ENCODE measurements at regions not wholly inside any gene's neighbourhood (a gene's known extent, or its start where the extent isn't known, plus 50 kb on each side); places are given as distances from the start of the nearest gene placed in this dataset.
"Not testable (repeated sequence)": the region's sequence is repeated elsewhere in the genome, so short reads cannot be mapped to it uniquely, and the experiment has no call there.

DNA sequence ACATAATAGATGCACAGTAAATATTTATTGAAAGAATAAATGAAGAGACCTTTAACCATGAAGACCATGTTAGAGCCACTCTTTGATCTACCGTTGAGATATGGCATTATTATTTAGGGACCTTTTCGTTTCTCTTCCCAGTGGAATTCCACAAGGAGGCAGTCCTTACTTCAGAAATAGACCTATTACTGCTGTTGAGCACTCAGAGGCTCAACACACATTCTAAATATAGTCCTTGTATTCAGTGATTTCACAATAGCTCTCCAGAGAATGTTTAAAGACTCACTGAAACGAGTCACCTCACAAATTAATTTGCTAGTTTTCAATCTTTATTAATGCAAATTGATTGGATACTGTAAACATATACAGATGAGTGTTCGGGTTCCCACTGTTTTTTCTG is 603.8 kb downstream of the CDH8 start:
- no peak for DNase-seq (ENCODE audit: low read depth in 2 of 2)

DNA sequence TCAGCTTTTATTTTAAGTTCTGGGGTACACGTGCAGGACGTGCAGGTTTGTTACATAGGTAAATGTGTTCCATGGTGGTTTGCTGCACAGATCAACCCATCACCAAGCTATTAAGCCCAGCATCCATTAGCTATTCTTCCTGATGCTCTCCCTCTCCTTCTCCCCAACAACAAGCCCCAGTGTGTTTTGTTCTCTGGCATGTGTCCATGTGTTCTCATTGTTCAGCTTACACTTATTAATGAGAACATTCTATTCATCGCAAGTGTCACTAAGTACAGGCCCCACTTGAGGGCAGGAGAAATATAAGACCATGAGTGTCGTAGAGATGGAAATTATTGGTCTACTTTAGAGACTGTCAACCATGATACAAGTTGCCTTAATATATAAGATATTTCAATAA is 615.1 kb downstream of the CDH8 start:
- no peak for DNase-seq (ENCODE audit: low read depth in 2 of 2)

DNA sequence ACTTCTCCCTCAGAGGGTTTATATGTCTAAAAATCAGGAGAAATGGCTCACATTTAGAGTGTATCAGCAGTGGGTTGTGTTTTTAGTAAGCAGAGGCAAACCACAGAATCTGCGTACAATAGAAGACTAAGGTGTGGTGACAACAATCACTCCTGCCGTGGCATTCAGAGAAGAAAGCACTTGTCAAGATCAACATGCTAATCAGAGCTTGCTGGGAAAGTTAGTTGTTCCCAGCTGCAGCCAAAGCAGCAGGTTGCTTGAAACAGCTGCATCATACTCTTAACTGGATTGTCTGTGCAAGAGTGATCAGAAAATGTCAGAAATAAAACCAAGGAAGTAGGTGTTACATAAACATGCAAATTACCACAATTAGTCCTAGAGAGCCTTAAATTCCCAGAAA is 616.4 kb downstream of the CDH8 start:
- DNase-seq (ENCODE audit: low read depth in 2 of 2) = no peak

DNA sequence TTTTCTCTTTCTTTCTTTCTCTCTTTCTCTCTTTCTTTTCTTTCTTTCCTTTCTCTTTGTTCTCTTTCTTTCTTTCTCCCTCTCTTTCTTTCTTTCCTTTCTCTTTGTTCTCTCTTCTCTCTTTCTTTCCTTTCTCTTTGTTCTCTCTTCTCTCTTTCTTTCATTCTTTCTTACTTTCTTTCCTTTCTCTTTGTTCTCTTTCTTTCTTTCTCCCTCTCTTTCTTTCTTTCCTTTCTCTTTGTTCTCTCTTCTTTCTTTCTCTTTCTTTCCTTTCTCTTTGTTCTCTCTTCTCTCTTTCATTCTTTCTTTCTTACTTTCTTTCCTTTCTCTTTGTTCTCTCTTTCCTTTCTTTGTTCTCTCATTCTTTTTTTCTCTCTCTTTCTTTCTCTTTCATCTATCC is 617.4 kb downstream of the CDH8 start:
- not testable (repeated sequence) for DNase-seq (ENCODE audit: low read depth in 2 of 2)

DNA sequence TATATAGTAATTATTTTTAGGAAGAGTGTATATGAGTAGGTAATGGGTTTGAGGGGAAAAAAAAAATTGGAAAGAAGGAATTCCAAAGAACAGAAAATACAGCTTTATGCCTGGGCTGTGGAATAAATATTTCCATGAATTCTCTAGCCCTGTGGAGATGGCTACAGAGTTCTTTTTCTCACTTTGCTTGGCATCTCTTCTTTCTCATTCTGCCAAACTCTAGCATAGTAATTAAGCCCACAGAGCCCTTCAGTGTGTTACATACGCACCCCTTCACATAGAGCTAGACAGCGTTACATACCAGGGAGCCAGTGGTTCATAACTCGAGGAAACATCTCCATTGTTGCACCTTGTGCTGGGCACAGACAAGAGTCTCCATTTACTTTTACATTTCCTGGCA is 621.1 kb downstream of the CDH8 start:
- DNase-seq (ENCODE audit: low read depth in 2 of 2) = no peak

DNA sequence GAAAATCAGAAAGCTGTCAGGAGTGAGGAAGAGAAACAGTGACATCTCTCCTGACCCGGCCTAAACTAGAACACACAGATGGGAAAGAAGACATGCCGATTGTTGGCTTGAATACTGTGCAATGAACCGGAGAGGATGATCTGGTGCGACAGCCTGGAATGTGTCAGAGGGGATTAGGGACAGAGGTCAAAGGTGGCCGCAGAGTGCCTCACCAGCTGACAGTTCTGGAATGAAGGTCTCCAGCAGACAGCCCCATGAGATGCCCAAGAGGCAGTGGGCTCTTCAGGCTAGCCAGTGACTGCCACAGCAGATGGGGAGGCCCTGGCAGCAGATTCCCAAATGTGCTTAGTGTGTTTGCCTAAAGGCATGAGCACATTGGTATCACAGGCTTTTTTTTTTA is 623.2 kb downstream of the CDH8 start:
- DNase-seq (ENCODE audit: low read depth in 2 of 2) = no peak

DNA sequence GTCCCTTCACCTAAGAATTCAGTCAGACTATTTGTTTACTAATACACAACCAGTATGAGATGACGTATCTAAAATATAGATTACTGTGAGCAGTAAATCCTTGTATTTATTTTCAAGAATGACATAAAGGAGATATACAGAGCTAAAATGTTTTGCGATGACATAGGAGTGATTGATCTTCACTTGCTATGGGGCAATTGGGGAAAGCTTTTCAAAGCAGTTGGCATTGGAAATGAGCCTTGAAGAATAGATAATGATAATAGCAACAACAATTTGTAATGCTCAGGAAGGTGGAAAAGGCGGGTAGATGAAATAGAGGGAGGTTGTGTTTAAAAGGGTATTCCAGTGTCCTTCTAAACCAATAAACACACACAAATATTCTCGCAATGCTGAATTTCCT is 623.7 kb downstream of the CDH8 start:
- DNase-seq (ENCODE audit: low read depth in 2 of 2) = no peak

DNA sequence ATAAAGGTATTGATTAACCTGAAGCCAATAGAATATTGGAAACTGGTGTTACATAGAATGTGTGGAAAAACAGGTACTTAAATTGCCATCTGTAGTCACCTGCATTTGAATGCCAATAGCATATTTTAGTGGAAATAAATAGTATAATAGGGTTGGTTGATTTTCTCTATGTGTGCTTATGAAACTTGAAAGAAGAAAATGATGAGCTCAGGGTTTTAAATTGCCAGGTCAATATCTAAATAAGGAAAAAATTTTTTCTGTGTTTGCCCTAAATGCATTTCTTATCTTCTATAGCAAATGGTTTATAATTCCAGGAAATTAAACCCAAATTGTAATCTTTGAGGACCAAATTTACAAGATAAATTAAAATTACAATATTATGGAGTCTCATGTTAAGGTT is 626.6 kb downstream of the CDH8 start:
- DNase-seq (ENCODE audit: low read depth in 2 of 2) = no peak

DNA sequence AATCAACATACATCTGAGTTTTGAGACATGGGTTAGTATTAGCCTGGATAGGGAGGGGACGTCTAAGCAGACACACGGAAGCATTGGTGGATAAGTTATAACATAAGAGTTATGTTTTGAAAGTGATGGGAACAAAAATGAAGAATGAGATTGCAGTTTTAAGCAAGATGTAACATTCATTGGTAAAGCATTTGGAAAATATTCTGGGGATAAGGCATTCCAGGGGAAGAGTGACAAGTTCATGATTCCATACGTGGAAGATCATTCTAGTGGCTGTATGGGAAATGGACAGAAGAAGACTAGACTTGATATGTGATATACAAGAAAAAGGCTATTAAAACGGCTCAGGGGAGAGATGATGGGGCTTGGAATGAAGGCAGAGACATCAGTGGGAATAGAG is 632.9 kb downstream of the CDH8 start:
- no peak for DNase-seq (ENCODE audit: low read depth in 2 of 2)

DNA sequence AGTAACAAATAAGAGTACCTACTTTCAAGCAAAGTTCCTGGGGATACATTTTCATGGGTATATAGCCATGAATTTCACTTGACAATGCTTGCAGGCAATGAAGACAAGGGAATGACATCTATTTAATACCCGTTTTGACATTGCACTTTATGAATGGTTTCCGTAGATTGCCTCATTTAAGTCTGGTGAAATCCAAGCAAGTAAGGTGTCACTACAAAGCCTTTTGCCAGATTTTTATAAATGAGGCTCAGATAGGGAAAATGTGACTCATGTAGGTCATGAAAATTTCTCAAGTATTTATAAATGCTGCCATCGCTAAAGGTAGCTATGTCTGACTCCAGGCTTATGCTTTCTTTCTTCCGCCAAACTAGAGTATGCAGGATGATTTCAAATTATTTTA is 644.3 kb downstream of the CDH8 start:
- DNase-seq (ENCODE audit: low read depth in 2 of 2) = no peak

DNA sequence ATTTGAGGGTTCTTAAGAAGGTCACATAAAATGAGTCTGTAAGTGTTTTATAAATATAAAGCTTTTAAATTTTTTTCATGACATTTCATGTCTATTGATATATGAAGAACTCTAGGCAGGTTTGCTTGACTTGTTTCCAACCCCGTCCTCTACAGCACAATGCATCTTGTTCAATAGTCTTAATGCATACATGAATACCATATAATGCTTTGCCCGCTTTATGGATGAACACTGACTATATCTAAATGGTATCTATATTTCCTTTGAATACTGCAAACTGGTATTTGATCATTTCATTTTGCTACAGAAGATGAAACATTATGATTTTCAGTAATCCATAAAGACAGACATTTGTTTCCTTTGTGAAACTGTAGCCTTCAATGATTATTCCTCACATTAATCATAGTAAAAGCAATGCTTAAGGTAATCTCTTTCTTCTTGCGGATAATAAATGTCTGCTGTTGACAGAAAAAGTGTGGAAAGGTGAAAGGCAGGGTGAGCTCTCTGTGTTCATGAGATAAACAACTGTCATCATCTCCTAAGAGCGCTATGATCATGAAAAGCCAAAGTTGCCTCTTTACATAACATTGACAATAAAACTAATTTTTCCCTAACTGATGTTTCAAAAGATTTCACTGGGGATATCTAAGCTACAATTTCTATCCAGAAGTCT is 645.1 kb downstream of the CDH8 start:
- DNase-seq (ENCODE audit: low read depth in 2 of 2) = no peak

DNA sequence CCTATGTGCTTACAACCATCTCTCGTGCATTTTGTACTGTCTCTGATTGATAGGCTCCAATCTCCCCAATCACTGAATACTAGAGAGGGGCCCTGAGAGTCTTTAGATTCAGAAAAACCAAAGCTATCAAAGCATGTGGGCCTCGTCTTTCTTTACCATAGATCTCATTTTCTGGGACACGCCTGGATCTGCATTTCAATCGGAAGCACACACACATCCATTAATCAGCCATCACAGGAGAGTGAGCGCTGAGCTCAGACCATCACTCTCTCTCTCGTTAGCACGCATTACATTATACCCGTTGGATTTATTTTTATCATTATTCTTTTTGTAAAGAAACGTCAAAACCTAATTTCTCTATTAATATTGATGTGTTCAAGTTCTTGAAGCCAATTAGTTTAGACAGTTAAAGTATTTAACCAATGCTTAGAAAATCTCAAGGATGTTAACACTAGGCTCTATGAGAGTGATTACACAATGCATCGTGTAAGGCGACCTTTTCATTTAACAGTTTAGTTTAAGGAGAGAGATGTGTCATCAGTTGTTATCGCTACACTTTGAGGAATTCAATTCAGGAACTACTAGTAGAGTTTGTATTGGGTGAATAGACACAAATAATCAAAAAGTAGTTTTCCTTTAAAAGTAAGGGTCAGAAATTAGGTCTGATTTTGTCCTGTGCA is 650.7 kb downstream of the CDH8 start:
- no peak for DNase-seq (ENCODE audit: low read depth in 2 of 2)

DNA sequence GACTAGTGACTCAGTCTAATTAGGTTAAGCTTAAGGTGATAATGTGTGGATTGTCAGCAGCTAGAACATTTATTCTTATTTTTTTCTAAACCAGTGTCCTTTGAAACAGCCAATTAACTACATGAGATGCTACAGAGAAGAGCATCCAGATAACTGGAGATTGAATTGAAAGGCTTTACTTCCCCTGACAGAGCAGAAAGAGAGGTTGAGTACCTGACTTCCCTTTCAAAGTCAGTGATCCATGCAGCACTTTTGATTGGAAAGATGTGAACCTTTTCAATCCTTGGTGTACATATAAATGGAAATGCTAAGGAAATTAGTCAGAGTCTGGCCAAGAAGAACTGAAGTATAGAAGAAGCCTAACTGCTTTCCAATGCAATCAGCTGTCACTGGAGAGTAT is 653.8 kb downstream of the CDH8 start:
- no peak for DNase-seq (ENCODE audit: low read depth in 2 of 2)

DNA sequence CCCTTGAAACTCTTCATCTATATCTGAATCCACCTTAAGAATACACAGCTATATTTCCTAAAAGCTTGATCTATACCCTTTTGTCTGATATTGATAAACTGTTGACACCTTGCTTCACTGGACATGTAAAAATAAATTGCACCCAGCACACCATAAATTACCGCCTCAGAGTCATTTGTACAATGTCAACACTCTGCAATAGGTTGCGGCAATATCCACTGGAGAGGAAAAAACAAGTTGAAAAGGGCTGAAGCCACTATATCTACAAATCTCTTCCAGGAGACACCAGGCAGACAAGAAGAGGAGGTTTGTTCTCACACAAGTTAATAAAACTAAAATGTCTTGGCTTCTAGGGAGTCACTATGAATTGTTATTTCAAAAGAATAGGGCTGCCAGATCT is 656.9 kb downstream of the CDH8 start:
- DNase-seq (ENCODE audit: low read depth in 2 of 2) = no peak

DNA sequence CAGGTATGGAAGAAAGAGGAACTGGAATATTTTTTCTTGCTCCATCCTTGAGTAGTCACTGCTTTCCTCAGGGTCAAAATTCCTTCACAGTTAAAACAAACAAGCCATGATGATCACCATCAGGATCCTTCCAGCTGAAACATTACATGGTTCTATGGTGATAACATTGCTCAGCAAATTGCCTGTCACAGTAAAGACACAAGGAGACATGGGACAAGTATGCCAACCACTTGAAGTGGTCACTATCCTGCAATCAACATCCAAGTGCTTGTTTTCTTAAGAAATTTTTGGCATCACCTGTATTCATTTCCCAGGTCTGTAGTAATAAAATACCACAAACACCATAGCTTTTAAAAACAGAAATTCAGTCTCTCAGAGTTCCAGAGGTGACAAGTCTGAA is 662.2 kb downstream of the CDH8 start:
- no peak for DNase-seq (ENCODE audit: low read depth in 2 of 2)

DNA sequence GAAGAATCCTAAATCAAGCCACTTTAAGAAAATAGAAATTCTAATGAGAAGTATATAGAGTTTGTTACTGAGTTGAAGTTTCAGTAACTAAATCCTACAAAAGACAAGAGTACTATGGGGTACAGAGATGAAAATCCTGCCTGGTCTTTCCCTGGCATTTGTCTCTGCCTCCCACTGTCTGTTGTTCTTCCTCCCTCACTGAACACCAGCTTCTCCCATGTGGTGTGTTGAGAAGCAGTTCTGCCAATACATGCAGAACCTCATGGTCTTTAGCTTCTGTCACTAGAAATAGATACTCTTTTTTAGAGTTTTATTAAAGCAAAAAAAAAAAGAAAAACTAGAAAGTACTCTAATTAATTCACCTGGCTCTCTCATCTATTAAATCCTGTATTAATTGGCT is 664.4 kb downstream of the CDH8 start:
- DNase-seq (ENCODE audit: low read depth in 2 of 2) = no peak

DNA sequence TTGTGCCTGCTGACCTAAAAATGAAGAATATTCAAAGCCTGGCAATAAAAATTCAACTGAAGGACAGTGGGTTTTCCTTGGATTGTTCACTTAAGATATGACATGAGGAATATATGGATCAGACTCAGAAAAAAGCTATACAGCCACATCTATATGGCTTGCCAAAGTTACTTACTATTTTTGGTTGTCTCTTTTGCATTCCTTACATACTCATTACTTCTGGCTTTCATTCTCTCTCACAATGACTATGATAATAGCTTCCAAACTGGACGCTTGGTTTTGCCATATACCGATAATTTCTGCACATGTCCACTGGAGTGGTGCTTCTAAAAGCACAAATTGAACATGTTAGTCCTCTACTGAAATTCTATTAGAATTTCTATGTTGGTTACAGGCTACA is 664.9 kb downstream of the CDH8 start:
- no peak for DNase-seq (ENCODE audit: low read depth in 2 of 2)

DNA sequence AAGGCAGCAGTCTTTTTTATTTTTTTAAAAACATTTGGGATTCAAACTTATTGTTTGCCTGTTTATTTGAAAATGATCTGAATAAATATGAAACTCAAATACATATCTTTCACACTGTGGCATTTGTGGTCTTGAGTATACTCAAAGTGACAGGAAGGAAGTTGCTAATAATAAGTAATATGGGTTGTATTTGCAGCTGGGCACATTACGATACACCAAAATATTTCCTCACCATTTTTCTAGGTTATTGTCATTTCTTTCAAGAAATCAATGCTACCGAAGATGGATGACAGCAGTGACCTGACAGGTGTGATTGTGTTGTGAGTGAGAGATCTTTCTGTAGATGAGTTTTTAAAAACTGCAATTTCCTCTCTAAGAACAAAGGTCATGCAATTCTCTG is 665.7 kb downstream of the CDH8 start:
- no peak for DNase-seq (ENCODE audit: low read depth in 2 of 2)

DNA sequence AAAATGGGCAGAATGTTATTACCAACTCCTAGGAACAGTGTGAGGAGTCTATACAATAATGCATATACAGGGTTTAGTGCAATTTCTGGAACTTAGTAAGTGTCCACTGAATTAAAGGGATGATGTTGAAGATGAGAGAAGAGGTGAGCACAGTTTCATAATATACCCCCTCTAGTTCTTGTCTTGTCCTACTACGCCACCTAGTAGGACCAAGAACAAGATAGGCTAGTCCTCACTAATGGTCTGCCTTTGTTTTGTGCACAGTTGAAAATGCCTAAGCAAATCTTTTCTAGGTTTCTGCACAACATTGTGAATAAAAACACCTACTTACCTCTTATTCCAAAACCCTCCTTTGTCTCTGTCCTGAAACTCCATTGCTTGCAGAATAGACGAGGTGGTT is 670.2 kb downstream of the CDH8 start:
- no peak for DNase-seq (ENCODE audit: low read depth in 2 of 2)

DNA sequence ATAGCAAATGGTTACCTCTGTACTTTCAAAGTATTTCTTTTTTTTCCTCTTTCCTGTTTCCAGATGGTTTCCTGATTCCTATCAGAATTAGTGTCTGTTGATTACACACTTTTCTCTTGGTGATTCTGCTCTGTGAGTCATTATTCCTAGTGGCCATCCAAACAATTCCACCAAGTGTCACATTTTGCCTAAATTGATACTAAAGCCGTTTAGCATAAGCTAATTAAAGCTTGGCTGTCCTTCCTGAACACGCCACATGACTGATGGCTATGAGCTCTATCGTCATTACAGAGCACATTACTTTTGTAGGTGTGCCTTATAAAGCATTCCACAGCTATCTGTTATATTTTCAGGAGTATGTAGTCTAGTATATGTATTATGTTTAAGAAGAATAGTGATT is 671.2 kb downstream of the CDH8 start:
- DNase-seq (ENCODE audit: low read depth in 2 of 2) = no peak

DNA sequence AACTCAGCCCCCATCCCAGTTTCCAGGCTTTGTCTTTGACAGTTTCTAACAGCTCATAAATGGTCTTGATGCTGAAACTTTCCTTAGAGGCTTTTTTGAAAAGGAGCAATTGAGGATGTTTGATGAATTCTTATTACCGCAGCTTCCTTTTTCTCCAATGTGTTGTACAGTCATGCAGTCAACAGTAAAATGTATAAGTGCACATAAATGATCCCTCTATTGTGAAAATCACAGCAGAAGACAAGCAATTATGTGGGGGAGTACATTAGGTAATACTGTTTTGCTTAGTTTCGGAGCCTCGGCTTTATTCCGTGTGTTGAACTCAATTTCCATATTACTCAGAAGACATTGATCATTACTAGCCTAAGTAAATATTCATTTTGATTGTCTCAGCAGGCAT is 673.7 kb downstream of the CDH8 start:
- DNase-seq (ENCODE audit: low read depth in 2 of 2) = no peak

DNA sequence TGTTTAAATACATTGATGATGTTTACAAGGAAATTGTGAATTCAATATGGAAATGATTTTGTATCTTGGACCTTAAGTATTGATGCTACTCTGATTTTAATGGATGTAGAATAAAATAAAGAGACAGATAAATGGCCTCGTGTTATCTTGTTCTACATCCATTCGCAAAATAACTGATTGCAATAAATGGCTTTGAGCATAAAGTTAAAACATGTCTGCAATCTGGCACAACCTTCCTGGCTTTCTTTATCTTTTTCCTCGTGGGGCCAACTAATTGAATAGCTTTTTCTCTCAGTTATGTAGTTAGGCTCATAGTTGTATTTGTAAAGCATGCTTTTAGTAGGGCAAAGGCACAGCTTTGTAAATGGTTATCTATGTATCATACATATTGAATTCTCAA is 691.4 kb downstream of the CDH8 start:
- DNase-seq (ENCODE audit: low read depth in 2 of 2) = no peak

DNA sequence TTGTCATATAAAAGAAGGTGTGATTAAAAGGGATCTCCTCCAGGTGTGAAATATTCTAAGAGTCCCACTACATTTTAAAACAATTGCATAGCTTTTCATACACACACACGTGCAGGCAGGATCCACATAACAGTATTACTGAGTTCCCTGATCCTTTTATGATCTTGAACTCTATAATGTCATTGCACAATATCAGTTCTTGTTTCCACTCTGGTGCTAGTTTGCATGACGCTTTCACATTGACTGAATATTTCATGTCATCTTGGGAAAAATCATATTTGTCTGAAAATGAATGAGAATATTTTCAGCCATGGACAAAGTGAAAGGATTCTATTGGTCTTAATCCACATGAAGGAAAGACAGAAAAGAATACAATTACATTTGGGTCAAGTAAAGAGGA is 703.8 kb downstream of the CDH8 start:
- no peak for DNase-seq (ENCODE audit: low read depth in 2 of 2)

DNA sequence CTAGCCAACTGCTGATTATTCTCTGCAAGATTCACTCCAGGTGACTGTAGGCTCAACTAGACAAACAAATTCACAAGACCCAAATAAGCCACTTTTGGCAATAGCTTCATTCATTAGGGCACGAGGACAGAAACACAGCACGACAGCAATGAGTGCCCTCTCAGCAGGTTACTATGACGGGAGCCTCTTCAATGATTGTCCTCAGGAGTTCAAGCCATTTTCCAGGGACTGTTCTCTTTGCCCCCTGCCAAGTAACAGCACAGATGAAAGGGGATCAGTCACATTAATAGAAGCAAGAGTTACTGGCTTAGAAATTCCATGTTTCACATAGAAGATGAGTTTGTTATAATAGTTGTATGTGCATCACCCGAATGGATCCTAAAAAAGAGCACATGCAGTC is 712.2 kb downstream of the CDH8 start:
- DNase-seq (ENCODE audit: low read depth in 2 of 2) = no peak

Measured in stimulated activated CD4-positive, alpha-beta T cell treated with anti-CD3 and anti-CD28 coated beads, Interleukin-4, amount 100 ng/mL, for 48 hours (primary cell).